ENCODE measurements at regions not wholly inside any gene's neighbourhood (a gene's known extent, or its start where the extent isn't known, plus 50 kb on each side); places are given as distances from the start of the nearest gene placed in this dataset.

GRCh38 chr12:75656648-75657047 lies 145.2 kb upstream of the KRR1 start:
- TF ChIP-seq POLR2AphosphoS5 (IDR thresholded peaks at IDR 0.05) (no peak), CTCF (IDR thresholded peaks at IDR 0.05) (no peak)

All from prostate gland (tissue), 2 donors.